ENCODE measurements at regions not wholly inside any gene's neighbourhood (a gene's known extent, or its start where the extent isn't known, plus 50 kb on each side); places are given as distances from the start of the nearest gene placed in this dataset.
"Not testable (repeated sequence)": the region's sequence is repeated elsewhere in the genome, so short reads cannot be mapped to it uniquely, and the experiment has no call there.

DNA sequence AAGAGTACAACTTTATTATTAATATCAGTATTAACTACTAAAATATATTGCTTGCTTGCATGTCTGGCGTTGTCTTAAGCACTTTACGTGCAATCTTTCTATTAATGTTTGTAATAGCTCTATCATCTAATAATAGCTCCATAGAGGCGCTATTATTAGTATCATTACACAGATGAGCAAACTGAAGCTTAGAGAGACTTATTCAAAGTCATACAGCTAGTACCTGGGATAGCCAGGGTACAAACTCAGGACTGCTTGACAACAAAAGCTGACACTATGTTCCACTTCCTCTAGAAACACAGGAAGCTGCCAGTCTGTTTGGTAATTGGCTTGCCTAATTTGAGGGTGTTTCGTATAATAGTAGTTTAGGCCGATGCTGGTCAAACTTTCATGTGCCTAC, 523.2 kb downstream of the RMST start:
- no peak for DNase-seq (ENCODE audit: low spot score)

DNA sequence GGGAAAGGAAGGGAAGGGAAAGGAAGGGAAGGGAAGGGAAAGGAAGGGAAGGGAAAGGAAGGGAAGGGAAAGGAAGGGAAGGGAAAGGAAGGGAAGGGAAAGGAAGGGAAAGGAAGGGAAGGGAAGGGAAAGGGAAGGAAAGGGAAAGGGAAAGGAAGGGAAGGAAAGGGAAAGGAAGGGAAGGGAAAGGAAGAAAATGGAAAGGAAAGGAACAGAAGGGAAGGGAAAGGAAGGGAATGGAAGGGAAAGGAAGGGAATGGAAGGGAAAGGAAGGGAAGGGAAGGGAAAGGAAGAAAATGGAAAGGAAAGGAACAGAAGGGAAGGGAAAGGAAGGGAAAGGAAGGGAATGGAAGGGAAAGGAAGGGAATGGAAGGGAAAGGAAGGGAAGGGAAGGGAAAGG, 526.0 kb downstream of the RMST start:
- DNase-seq (ENCODE audit: low spot score), result not testable (repeated sequence)

DNA sequence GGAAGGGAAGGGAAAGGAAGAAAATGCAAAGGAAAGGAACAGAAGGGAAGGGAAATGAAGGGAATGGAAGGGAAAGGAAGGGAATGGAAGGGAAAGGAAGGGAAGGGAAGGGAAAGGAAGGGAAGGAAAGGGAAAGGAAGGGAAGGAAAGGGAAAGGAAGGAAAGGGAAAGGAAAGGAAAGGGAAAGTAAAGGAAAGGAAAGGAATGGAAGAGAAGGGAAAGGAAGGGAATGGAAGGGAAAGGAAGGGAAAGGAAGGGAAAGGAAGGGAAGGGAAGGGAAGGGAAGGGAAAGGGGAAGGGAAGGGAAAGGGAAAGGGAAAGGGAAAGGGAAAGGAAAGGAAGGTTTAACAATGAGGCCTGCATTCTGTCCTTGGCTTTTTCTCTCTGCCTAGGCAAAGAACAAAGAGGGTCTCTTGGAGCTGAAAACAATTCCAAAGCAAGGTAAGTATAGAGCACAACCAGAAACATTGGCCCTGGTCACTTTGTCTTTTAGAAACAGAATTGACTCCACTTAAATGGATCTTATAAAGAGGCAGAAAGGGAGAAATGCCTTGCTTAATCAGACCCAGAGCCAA, 525.9 kb upstream of the TMPO start:
- no peak for DNase-seq (ENCODE audit: low spot score)

DNA sequence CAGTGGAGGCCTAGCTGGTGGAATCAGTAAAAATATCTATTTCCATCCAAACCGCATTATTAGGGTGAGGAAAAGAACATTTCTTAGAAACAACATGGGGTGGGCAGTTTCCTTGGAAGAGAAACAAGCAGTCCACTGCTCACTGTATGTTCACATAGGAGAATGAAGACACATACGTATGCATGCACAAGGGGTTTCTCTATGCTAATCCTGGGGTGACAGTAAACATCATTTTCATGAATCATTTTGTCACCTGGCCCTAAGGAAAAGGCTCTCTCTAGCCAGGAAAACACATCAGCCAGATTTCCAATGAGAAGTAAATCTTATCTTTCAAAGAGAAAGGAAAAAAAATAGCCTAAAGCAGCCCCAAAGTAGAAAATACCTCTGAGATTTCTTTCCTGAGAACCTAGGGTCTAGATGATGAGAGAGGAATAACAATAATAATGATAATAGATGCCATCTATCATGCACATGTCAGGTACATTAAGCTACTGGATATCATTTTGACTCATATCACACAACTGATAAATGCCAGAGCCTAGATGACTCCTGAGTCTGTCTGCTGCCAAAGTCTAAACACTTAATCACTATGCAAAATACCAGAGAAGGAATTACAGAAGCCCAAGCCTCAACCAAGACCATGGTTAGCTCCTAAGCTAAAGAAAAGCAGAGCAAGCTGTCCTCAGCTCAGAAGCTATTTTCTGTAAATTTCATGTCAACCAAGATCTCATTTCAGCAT, 520.5 kb upstream of the TMPO start:
- DNase-seq (ENCODE audit: low spot score), result no peak

DNA sequence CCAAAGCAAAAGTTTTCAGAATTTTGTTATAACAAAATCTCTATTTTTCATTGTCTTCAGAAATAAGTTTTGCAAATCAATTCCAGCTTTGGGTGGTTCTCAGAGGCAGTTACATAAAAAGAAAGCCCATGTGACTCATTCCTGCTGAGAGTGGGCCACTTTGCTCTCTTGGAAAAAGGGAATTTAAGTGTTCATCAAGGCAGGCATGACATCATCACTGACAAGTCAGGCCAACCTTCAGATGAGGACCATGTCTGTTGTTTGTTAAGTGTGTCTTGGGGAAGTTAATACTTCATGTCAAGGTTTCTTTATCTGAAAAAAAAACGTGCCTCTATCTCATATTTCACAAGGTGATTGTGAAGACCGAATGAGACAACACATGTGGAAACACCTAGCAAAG, 519.8 kb upstream of the TMPO start:
- no peak for DNase-seq (ENCODE audit: low spot score)

DNA sequence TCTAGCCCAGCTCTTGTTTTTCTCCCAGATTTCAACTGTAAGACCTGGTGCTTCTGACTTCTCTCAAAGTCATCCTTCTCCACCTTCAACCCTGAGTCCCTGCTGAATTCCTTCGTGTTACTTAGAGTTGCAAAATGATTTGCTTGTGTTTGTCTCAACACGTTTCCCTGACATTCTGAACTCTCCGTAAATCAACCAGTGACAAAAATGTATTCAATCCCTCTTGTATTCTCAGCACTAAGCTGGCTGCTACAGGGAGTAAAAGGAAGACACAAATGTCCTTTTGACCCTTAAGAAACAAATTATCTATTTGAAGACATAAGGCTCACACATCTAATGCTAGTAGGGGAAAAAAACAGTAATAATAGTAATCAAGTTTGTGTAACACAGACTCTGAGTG, 514.0 kb upstream of the TMPO start:
- DNase-seq (ENCODE audit: low spot score), result no peak

DNA sequence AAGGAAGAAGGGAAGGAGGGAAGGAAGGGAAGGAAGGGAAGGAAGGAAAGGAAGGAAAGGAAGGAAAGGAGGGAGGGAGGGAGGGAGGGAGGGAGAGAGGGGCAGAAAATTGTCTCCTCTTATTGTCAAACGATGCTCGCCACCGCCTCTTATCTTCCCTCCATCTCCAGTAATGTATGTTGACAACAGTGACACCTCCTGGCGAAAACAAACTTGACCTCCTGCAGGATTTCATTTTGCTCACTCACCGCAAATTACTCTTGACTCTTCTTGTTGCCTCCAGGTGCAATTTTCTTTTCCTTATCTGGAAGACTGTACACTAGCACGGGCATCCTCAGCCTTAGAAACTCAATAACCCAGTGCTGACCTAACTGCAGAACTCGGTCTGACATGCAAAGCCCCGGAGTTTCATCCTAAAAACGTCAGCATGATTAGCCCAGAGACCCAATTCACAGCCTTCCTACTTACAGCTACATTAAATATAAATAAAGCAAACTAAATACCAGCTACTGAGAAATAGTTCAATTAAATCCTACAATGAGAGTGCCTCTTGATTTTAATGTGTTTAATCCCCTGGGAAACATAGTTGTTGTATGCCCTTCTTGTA, 512.4 kb upstream of the TMPO start:
- no peak for DNase-seq (ENCODE audit: low spot score)

DNA sequence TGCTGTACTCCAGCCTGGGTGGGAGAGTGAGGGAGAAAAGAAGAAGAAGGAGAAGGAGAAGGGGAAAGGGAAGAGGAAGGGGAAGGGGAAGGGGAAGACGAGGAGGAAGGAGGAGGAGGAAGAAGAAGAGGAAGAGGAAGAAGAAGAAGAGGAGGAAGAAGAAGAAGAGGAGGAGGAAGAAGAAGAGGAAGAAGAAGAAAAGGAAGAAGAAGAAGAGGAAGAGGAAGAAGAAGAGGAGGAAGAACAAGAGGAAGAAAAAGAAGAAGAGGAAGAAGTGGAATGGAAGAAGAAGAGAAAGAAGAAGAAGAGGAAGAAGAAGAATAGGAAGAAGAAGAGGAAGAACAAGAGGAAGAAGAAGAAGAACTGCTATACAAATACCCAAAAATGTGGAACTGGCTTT, 507.4 kb upstream of the TMPO start:
- DNase-seq (ENCODE audit: low spot score), result no peak

DNA sequence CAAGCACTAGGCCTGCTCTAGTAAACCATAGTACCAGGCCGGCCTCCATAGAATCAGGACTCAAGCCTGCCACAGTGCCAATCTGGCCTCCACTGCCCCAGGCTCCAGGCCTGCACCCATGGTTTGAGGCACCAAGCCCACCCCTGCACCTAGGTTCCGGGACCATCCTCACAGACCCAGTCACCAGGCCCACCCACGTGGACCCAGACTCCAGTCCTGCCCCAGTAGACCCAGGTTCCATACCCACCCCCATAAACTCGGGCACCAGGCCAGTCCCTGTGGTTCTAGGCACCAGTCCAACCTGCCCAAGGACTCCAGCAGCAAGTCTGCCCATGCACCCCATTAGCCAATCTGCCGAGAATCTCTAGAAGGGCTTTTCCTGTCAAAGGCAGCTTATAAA, 501.8 kb upstream of the TMPO start:
- no peak for DNase-seq (ENCODE audit: low spot score)

DNA sequence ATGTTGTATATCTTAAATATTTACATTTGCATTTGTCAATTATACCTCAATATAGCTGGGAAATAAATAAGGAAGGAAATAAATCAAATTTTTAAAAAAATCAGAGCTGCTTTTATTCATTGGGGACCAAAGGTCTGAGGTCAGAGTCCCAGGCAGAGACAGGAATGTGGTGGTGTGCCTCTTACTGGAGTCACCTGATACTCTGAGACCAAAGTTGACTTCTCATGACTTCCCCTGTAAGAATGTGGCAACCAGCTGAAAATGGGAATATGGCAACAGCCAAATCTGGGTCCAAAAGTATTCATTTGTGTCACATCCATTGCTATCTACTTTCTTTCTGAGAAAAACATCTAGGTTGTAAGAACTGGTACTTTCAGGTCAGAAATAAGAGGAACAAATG, 496.6 kb upstream of the TMPO start:
- no peak for DNase-seq (ENCODE audit: low spot score)

DNA sequence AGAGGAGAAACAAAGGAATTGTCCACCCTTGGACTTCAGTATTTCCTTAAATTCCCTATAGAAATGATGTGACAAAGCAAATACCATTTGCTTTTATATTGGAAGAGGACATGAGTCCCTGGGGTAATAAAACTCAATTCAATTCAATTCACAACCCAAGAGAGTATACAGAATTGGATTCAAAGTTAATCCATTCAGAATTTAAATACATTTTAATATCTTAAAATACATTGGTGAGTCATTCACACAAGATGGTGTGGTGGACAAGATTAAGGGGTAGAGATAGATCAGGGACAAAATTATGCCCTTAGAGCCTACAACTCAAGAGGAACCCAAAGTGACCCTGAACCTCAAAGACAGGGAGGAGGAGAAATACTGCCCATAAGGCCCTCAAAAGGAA, 495.0 kb upstream of the TMPO start:
- DNase-seq (ENCODE audit: low spot score), result no peak

DNA sequence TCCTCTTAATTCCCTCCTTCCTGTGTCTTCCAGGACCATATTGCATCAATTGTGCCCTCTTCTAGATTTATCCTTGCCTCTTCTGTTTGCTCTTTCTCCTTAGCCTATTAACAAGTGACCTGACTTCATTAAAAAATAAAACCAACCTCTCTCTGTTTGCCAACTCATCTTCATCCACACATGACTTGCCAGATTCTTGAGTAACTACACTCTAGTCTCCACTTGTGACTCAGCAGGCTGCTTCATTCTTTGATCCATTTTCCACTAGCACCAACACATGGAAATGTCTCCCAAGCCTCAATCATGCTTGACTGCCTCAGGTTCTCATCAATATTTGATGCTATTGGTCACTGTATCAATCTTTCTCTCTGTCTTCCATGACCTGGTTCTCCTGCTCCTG, 492.4 kb upstream of the TMPO start:
- DNase-seq (ENCODE audit: low spot score), result no peak

DNA sequence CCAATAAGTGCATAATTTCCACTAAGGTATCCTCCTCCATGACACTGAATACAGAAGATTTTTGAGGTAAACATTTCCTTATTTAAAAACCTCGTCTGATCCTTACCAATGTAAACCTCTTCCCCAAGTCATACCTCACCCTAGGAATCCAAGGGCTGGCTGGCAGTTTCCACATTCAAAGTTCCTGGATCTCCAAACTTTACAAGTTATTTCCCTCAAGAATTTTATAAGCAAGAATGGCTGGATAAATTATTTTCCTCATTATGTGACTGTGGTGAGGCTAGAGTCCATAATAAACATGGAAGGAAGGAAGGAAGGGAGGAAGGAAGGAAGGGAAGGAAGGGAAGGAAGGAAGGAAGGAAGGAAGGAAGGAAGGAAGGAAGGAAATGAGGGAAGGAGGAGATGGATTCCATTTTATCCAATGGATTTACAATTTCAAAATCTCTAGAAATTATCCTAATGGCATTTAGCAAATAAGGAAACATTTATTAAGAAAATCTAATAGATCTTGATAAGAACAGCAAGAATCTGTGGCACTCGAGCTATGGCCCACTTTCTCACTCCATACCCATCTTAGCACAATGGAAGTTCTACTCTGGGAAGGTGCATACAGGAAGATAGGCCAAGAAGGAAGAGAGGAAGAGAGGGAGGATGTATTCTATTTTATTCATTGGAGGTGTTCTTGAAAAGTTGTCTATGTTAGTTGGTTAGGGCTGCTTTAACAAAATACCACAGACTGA, 477.8 kb upstream of the TMPO start:
- DNase-seq (ENCODE audit: low spot score), result no peak

DNA sequence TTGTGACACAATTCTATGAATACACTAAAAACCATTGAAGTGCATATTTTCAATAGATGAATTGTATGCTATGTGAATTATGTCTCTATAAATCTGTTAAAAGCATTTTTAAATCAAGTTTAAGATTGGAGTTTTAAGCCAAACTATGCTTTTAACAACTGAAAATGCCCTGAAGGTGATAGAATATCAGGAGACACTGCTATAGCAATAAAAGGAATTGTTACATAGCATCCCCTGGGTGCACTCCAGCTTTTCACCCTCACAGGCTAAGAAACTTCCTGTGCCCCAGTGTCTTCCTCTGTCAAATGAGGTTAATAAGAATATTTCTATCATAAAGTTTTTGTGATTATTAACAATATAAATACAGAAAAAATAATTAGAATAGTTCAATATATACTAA, 472.7 kb upstream of the TMPO start:
- DNase-seq (ENCODE audit: low spot score), result no peak

DNA sequence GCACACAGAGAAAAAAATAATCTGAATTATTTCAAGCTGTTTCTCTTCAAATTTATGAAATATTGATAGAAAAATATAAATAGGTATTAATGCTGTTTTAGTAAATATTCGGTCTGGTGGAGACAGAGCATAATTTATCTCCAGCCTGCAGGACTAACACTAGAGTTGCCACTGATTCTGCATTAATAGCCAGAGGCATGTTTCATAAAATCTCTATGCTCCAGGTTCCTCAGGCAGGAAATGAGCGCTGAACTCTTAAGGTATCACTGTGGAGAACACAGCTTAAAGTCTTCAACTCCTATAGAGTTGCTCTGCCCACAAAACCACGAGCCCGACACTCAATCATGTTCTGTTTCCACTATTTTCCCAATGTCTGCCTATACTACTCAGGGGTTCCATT, 470.0 kb upstream of the TMPO start:
- no peak for DNase-seq (ENCODE audit: low spot score)

DNA sequence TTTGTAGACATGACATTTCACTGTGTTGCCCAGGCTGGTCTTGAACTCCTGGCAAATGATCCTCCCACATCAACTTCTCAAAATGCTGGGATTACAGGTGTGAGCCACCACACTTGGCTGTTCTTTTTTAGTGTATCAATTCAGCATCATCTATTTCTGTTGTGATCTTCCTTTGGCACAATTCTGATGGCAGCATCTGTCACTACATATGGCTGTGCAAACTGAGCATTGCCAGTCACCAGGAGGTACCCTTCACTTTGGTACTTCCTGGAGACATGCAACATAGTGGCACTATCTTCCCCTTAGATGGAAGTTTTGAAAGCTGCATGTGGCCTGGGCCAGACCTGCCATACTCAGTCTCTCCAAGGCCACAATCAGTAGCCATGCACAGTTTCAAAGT, 467.1 kb upstream of the TMPO start:
- DNase-seq (ENCODE audit: low spot score), result no peak

DNA sequence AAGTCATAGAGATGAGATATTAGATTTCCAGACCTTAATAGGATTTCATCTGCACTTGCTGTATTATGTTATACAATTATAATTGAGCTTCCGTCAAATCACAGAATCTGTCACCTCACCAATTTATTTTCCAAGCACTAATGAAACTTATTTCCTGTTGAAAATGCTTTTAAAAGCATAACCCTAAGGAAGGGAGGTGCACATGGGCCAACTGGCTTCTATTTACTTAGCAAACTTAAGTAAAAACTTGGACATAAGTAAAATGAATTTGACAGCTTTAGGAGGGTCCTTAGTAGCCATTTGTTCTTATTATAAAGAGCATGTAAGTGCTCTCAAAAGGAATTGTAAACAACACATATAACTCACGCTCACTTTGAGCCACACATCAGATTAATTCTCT, 462.2 kb upstream of the TMPO start:
- no peak for DNase-seq (ENCODE audit: low spot score)

DNA sequence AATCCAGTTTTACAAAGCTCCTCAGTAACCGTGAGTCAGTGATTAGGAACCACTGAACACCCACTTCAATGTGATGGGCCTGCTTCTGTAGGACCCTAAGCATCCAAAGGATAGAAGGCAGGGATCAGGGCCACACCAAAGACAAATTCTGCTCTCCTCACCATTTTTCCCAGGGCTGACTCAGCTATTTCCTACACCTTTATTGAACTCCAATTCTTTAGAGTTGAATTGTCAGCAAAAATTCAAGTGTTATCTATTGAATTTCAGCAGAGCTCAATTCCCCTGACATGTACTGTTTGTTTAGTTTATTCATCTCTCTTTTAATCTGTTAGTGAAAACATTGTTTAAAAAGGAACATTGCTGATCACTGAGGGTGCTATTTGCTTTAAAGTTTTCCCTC, 457.7 kb upstream of the TMPO start:
- DNase-seq (ENCODE audit: low spot score), result no peak

DNA sequence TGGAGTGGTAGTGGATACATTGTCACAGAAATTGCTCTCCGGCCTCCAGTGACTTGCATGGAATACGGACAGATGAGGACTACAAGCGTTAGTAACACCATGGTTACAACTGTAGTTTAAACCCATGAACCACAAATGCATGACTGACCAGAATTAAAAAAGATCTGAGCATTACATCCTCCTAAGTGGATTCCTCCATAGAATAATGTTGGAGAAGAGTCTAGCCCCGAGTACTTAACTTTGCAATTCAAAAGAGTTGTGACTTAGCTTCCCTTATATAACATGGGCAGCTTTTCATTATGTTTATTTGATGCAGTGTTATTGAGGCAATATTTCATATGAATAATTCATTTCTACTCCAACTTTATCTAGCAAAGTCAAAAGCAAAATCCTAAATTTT, 457.2 kb upstream of the TMPO start:
- DNase-seq (ENCODE audit: low spot score), result no peak

DNA sequence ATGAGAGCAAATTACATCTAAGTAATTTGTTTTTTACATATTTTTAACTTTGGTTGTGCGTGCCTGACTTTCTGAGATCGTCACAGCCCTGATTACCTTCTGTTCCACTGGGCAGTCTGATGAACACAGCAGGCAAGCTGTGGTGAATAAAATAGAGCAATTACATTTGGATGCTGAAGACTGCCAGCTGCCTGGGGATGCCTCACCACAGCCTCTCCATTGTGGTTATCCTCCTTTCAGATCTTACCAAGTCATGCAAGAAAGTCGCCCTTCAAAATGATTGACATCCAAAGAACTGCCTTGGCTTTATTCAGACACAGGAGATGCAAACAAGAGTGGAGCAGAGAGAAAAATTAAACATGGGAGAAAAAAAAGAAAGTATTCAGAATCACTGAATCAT, 456.6 kb upstream of the TMPO start:
- no peak for DNase-seq (ENCODE audit: low spot score)

DNA sequence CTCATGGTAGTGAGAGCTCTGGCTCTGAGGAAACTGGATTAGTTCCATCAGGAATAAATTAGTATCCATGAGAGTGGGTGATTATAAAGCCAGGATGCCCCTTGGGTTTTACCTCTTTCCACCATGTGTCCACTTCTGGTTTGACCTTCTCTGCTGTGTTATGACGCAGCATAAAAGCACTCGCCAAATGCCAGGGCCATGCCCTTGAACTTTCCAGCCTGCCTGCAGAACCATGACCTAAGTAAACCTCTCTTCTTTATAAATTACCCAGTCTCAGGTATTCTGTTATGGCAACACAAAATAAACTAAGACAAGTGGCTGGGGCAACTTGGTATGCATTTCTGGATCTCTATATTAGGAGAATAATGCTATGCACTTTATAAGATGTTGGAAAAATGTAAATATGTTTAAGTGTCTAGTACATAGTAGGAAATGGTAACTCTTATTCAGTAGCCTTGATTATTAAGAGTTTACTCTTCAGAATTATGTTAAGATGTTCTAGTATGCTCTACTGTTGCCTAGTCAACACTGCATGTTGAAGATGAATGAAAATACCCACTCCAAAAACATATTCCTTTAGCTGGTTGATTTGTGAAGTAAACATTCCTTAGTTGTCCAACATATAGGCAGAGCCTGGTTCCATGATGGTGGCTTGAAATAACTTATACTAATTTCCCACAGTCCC, 455.6 kb upstream of the TMPO start:
- no peak for DNase-seq (ENCODE audit: low spot score)

DNA sequence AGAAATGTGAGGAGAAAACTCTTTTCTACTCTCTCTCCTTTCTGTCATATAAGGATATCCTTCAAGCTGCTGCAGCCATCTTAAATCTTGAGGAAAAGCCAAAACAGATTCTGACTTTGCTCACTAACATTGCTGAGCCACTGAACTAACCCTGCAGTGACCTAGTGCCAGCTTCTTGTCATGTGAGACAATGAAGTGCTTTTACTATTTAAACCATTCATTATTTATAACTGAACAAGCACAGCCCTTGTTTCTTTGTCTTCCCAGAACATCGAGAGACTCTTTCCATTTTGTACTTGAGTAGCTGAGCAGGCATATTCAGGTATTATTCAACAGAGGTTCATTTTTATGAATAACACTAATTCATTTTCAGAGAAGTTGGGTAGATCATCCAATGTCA, 455.0 kb upstream of the TMPO start:
- no peak for DNase-seq (ENCODE audit: low spot score)
